Loucy (cell line): ENCODE measurements at regions not wholly inside any gene's neighbourhood (a gene's known extent, or its start where the extent isn't known, plus 50 kb on each side); places are given as distances from the start of the nearest gene placed in this dataset.

ENCODE experiments used
- H2AFZ ChIP-seq: fragments of 200-600 bp; sonication (generic); 2 replicates; pipeline ENCODE4 v1.6.0; 2016; ENCODE audit warnings: antibody characterized with exemption, mild to moderate bottlenecking, low read length, moderate library complexity
- H3F3A ChIP-seq: fragments of 200-600 bp; 2 replicates; pipeline ENCODE4 v1.6.0; 2016; ENCODE audit warnings: antibody characterized with exemption, low read depth, mild to moderate bottlenecking
- H3K27me3 ChIP-seq: fragments of 200-600 bp; sonication (generic); 2 replicates; pipeline ENCODE4 v1.6.1; 2014; ENCODE audit warnings: low read length, mild to moderate bottlenecking; ENCODE audit not compliant: insufficient read depth, poor library complexity, severe bottlenecking
- H3K36me3 ChIP-seq: fragments of 200-600 bp; sonication (generic); 2 replicates; pipeline ENCODE4 v1.6.1; 2016; ENCODE audit warnings: low read length; ENCODE audit not compliant: insufficient read depth
- H3K4me1 ChIP-seq: fragments of 200-600 bp; sonication (generic); 2 replicates; pipeline ENCODE4 v1.5.1; 2014; ENCODE audit warnings: low read length, mild to moderate bottlenecking; ENCODE audit not compliant: insufficient read depth, poor library complexity, severe bottlenecking
- H3K4me2 ChIP-seq: fragments of 200-600 bp; sonication (generic); 2 replicates; pipeline ENCODE4 v1.6.0; 2014; ENCODE audit warnings: antibody characterized with exemption, low read length, low read depth, mild to moderate bottlenecking; ENCODE audit not compliant: poor library complexity, severe bottlenecking
- H3K4me3 ChIP-seq: fragments of 200-600 bp; sonication (generic); 2 replicates; pipeline ENCODE4 v1.5.1; 2014; ENCODE audit warnings: low read length, mild to moderate bottlenecking, mixed read lengths; ENCODE audit not compliant: poor library complexity, severe bottlenecking
- H3K79me2 ChIP-seq: fragments of 200-600 bp; sonication (generic); 2 replicates; pipeline ENCODE4 v1.6.1; 2014; ENCODE audit warnings: low read length; ENCODE audit not compliant: insufficient read depth
- H3K9ac ChIP-seq: fragments of 200-600 bp; sonication (generic); 2 replicates; pipeline ENCODE4 v1.6.0; 2014; ENCODE audit warnings: mild to moderate bottlenecking, low read depth, low read length, moderate library complexity; ENCODE audit not compliant: poor library complexity, severe bottlenecking
- H3K9me2 ChIP-seq: fragments of 200-600 bp; sonication (generic); replicated peaks from 2 replicates; pipeline ENCODE4 v1.6.1; 2016; ENCODE audit warnings: low read depth, low read length, mixed read lengths
- H3K9me3 ChIP-seq: fragments of 200-600 bp; sonication (generic); 2 replicates; pipeline ENCODE4 v1.6.1; 2014; ENCODE audit warnings: mild to moderate bottlenecking, antibody characterized with exemption, low read length, low read depth; ENCODE audit not compliant: insufficient read depth
- H4K20me1 ChIP-seq: fragments of 200-600 bp; sonication (generic); 2 replicates; pipeline ENCODE4 v1.6.0; 2014; ENCODE audit warnings: antibody characterized with exemption, low read length, mild to moderate bottlenecking; ENCODE audit not compliant: insufficient read depth, poor library complexity, severe bottlenecking
- CTCF ChIP-seq: fragments of 200-600 bp; sonication (generic); conservative IDR thresholded peaks from 2 replicates; pipeline ENCODE4 v1.5.1; 2014; ENCODE audit warnings: mild to moderate bottlenecking, antibody characterized with exemption, low read length
- EZH2phosphoT487 ChIP-seq: fragments of 200-600 bp; IDR thresholded peaks from 2 replicates; pipeline ENCODE4 v1.6.1; 2018; ENCODE audit warnings: antibody characterized with exemption, mild to moderate bottlenecking, moderate library complexity, borderline replicate concordance

- H2AFZ ChIP-seq: no peak overlapping the region
- no peak overlapping the region for H3K4me2 ChIP-seq
- TF ChIP-seq CTCF (no peak), EZH2phosphoT487 (no peak)
- H3K36me3 ChIP-seq: no peaks in the 10 kb centered on the region
- no peaks in the 10 kb centered on the region for H3K79me2 ChIP-seq
- H3K4me1 ChIP-seq: no peaks in the 10 kb centered on the region
- H4K20me1 ChIP-seq: no peaks in the 10 kb centered on the region
- H3K9ac ChIP-seq: no peak overlapping the region
- H3F3A ChIP-seq: no peaks in the 10 kb centered on the region
- H3K9me3 ChIP-seq: no peaks in the 10 kb centered on the region
- H3K9me2 ChIP-seq: no peaks in the 10 kb centered on the region
- no peak overlapping the region for H3K4me3 ChIP-seq
- no peaks in the 10 kb centered on the region for H3K27me3 ChIP-seq
Measured at GRCh38 chr12:45655743-45656142, 73.8 kb upstream of the ARID2 start.

- Histone ChIP-seq H4K20me1 (no peaks in the 10 kb centered on the region), H3K27me3 (no peaks in the 10 kb centered on the region), H3K9me2 (no peaks in the 10 kb centered on the region), H3K4me3 (no peak overlapping the region), H3K9ac (no peak overlapping the region), H3K4me1 (no peaks in the 10 kb centered on the region), H3F3A (no peaks in the 10 kb centered on the region), H3K36me3 (no peaks in the 10 kb centered on the region), H3K9me3 (no peaks in the 10 kb centered on the region), H3K4me2 (no peak overlapping the region), H3K79me2 (no peaks in the 10 kb centered on the region), H2AFZ (0 out of 2 replicates have a peak overlapping the region, but pooled peaks have one; percentile 22)
- TF ChIP-seq CTCF (no peak), EZH2phosphoT487 (no peak)
Measured at GRCh38 chr12:45658020-45658419, 71.5 kb upstream of the ARID2 start.

- H3K27me3 ChIP-seq: no peaks in the 10 kb centered on the region
- H3F3A ChIP-seq: no peaks in the 10 kb centered on the region
- H3K4me3 ChIP-seq: no peak overlapping the region
- no peaks in the 10 kb centered on the region for H3K36me3 ChIP-seq
- no peaks in the 10 kb centered on the region for H3K9me2 ChIP-seq
- no peak overlapping the region for H3K4me2 ChIP-seq
- H3K9me3 ChIP-seq: no peaks in the 10 kb centered on the region
- no peaks in the 10 kb centered on the region for H3K4me1 ChIP-seq
- H4K20me1 ChIP-seq: no peaks in the 10 kb centered on the region
- TF ChIP-seq EZH2phosphoT487 (no peak), CTCF (no peak)
- H3K9ac ChIP-seq: no peak overlapping the region
- H3K79me2 ChIP-seq: no peaks in the 10 kb centered on the region
- H2AFZ ChIP-seq: no peak overlapping the region
Measured at GRCh38 chr12:45660330-45660729, 69.2 kb upstream of the ARID2 start.
